Gastroesophageal sphincter (tissue), 4 donors: ENCODE measurements at regions not wholly inside any gene's neighbourhood (a gene's known extent, or its start where the extent isn't known, plus 50 kb on each side); places are given as distances from the start of the nearest gene placed in this dataset.

Experiments
- ATAC-seq: fragments of 150-250 bp; one replicate; pipeline ENCODE4 v1.9.1; 2016; ENCODE audit warnings: mild to moderate bottlenecking, moderate library complexity
- H3K27ac ChIP-seq, 4 donors: fragments of 200-600 bp; sonication (generic) in 3 of 4; 1 replicate in 3 of 4; 2 replicates in 1 of 4; pipeline ENCODE4 v1.5.1; 2016 to 2019
- H3K27me3 ChIP-seq: fragments of 200-600 bp; sonication (generic); one replicate; pipeline ENCODE4 v1.5.1; 2019
- H3K36me3 ChIP-seq, 2 donors: fragments of 200-600 bp; sonication (generic); one replicate each; pipeline ENCODE4 v1.5.1; 2019; ENCODE audit warnings: control low read depth in 1 of 2
- H3K4me1 ChIP-seq, 3 donors: fragments of 200-600 bp; sonication (generic); 1 replicate in 2 of 3; 2 replicates in 1 of 3; pipeline ENCODE4 v1.5.1; 2016 to 2019; ENCODE audit warnings: control low read depth in 2 of 3
- H3K4me3 ChIP-seq, 2 donors: fragments of 200-600 bp; sonication (generic); one replicate each; pipeline ENCODE4 v1.5.1; 2019; ENCODE audit warnings: mild to moderate bottlenecking in 1 of 2, moderate library complexity in 1 of 2
- H3K9me3 ChIP-seq, 3 donors: fragments of 200-600 bp; sonication (generic); one replicate each; pipeline ENCODE4 v1.5.1; 2017 to 2019; ENCODE audit warnings: control low read depth in 2 of 3
- CTCF ChIP-seq, 4 experiments: fragments of 200-600 bp in 2 of 4; fragments of 450-650 bp in 2 of 4; sonication (generic) in 1 of 4; IDR thresholded peaks; one replicate each; pipeline ENCODE4 v1.5.1; 2017 to 2019; ENCODE audit warnings: antibody characterized with exemption in 4 of 4, mild to moderate bottlenecking in 2 of 4, moderate library complexity in 2 of 4
- EP300 ChIP-seq: sonication (generic); formaldehyde crosslinking; IDR thresholded peaks from one replicate; pipeline ENCODE4 v1.6.1; 2017; ENCODE audit warnings: antibody characterized with exemption, mild to moderate bottlenecking
- POLR2A ChIP-seq, 2 donors: fragments of 450-650 bp; IDR thresholded peaks; one replicate each; pipeline ENCODE4 v1.6.1; 2017; ENCODE audit warnings: antibody characterized with exemption in 2 of 2, mild to moderate bottlenecking in 2 of 2, moderate library complexity in 1 of 2
- POLR2AphosphoS5 ChIP-seq: sonication (generic); formaldehyde crosslinking; IDR thresholded peaks from one replicate; pipeline ENCODE4 v1.6.1; 2017; ENCODE audit warnings: antibody characterized with exemption
- WGBS, 2 donors: methylation state at CpG; one replicate each; pipeline ENCODE4 v1.1.5; 2018; ENCODE audit warnings: low coverage in 1 of 2; 5-methylcytosine and 5-hydroxymethylcytosine counted together

GRCh38 chr15:93311620-93312019 is 222.6 kb upstream of the RGMA start:
- TF ChIP-seq EP300, result no peak
- H3K27me3 ChIP-seq, result no peaks in the 10 kb centered on the region
- no peak overlapping the region for H3K4me3 ChIP-seq
- ATAC-seq, result no peak
- no peak overlapping the region for H3K27ac ChIP-seq
- no peaks in the 10 kb centered on the region for H3K36me3 ChIP-seq
- 67 to 93% methylated on average over 3 to 9 of the region's 11 CpGs for WGBS, 2 donors
- H3K4me1 ChIP-seq, result peaks cover 0 to 6% (median 0%) of the 10 kb centered on the region in 3 donors
- H3K9me3 ChIP-seq, result no peaks in the 10 kb centered on the region

- H3K27me3 ChIP-seq, result no peaks in the 10 kb centered on the region
- no peak for TF ChIP-seq CTCF (IDR thresholded peaks at IDR 0.05)
- TF ChIP-seq POLR2A (IDR thresholded peaks at IDR 0.05), result no peak
- ATAC-seq, result no peak
- H3K4me1 ChIP-seq, result peaks cover 0 to 4% (median 0%) of the 10 kb centered on the region in 3 donors
- no peak overlapping the region for H3K4me3 ChIP-seq
- no peaks in the 10 kb centered on the region for H3K9me3 ChIP-seq
- 92 to 96% methylated on average over 4 to 13 of the region's 16 CpGs for WGBS, 2 donors
- H3K36me3 ChIP-seq, result no peaks in the 10 kb centered on the region
- no peak overlapping the region for H3K27ac ChIP-seq
Observed at GRCh38 chr15:93308026-93308690, 219.1 kb upstream of the RGMA start.

GRCh38 chr15:93307513-93307912 is 218.5 kb upstream of the RGMA start:
- no peaks in the 10 kb centered on the region for H3K36me3 ChIP-seq
- no peak overlapping the region for H3K27ac ChIP-seq
- no peak for ATAC-seq
- no peaks in the 10 kb centered on the region for H3K27me3 ChIP-seq
- no peak overlapping the region for H3K4me3 ChIP-seq
- no peaks in the 10 kb centered on the region for H3K9me3 ChIP-seq
- TF ChIP-seq CTCF (IDR thresholded peaks at IDR 0.05) (no peak), EP300 (no peak), POLR2AphosphoS5 (no peak), POLR2A (IDR thresholded peaks at IDR 0.05) (no peak)
- WGBS, 2 donors, result 88 to 94% methylated on average over 1 to 9 of the region's 14 CpGs
- H3K4me1 ChIP-seq, result no peaks in the 10 kb centered on the region

- Histone ChIP-seq H3K36me3 (no peaks in the 10 kb centered on the region), H3K27ac (no peak overlapping the region), H3K4me3 (no peak overlapping the region), H3K4me1 (no peaks in the 10 kb centered on the region), H3K9me3 (no peaks in the 10 kb centered on the region), H3K27me3 (no peaks in the 10 kb centered on the region)
- no peak for ATAC-seq
- TF ChIP-seq POLR2AphosphoS5 (no peak), CTCF (IDR thresholded peaks at IDR 0.05) (no peak), POLR2A (IDR thresholded peaks at IDR 0.05) (no peak), EP300 (no peak)
- WGBS, 2 donors, result 74 to 100% methylated on average over 1 to 2 of the region's 2 CpGs
Observed at GRCh38 chr15:93305306-93305705, 216.3 kb upstream of the RGMA start.

GRCh38 chr15:93302080-93302765 is 213.2 kb upstream of the RGMA start:
- H3K4me3 ChIP-seq, result no peak overlapping the region
- no peak for ATAC-seq
- peaks cover 0 to 3% (median 0%) of the 10 kb centered on the region in 3 donors for H3K4me1 ChIP-seq
- H3K36me3 ChIP-seq, result no peaks in the 10 kb centered on the region
- no peak overlapping the region for H3K27ac ChIP-seq
- H3K27me3 ChIP-seq, result no peaks in the 10 kb centered on the region
- no peaks in the 10 kb centered on the region for H3K9me3 ChIP-seq
- 92 to 100% methylated on average over 3 to 6 of the region's 6 CpGs for WGBS, 2 donors
- TF ChIP-seq CTCF (IDR thresholded peaks at IDR 0.05), result no peak
- TF ChIP-seq POLR2AphosphoS5, result no peak
- TF ChIP-seq EP300, result no peak
- no peak for TF ChIP-seq POLR2A (IDR thresholded peaks at IDR 0.05)
